ENCODE measurements at regions not wholly inside any gene's neighbourhood (a gene's known extent, or its start where the extent isn't known, plus 50 kb on each side); places are given as distances from the start of the nearest gene placed in this dataset.

GRCh38 chr16:13634959-13635358 is 285.0 kb upstream of the ERCC4 start:
- H3K27me3 ChIP-seq (ENCODE audit: low read depth): no peaks in the 10 kb centered on the region
- no peak for ATAC-seq
- intact Hi-C loops (cut with DNase I): no loop called here

GRCh38 chr16:13638218-13638617 is 281.7 kb upstream of the ERCC4 start:
- Histone ChIP-seq H3K4me1 (no peaks in the 10 kb centered on the region), H3K27me3 (ENCODE audit: low read depth) (no peaks in the 10 kb centered on the region), H3K4me3 (no peak overlapping the region), H3K36me3 (no peaks in the 10 kb centered on the region), H3K27ac (no peak overlapping the region), H3K9me3 (no peaks in the 10 kb centered on the region)
- no peak for TF ChIP-seq CTCF (IDR thresholded peaks at IDR 0.05)
- DNase-seq (no peak), ATAC-seq (no peak)
- intact Hi-C loops (cut with DNase I): no loop called here

More at GRCh38 chr16:13634959-13635358, 285.0 kb upstream of the ERCC4 start:
- DNase-seq: no peak
- Histone ChIP-seq H3K4me1 (no peaks in the 10 kb centered on the region), H3K4me3 (no peak overlapping the region), H3K36me3 (no peaks in the 10 kb centered on the region), H3K27ac (no peak overlapping the region), H3K9me3 (no peaks in the 10 kb centered on the region)
- no peak for TF ChIP-seq CTCF (IDR thresholded peaks at IDR 0.05)

GRCh38 chr16:13643412-13643811 is 276.5 kb upstream of the ERCC4 start:
- H3K36me3 ChIP-seq: no peaks in the 10 kb centered on the region
- H3K9me3 ChIP-seq: no peaks in the 10 kb centered on the region
- intact Hi-C loops (cut with DNase I): no loop called here
- H3K27me3 ChIP-seq (ENCODE audit: low read depth): no peaks in the 10 kb centered on the region
- H3K27ac ChIP-seq: no peak overlapping the region
- no peak for TF ChIP-seq CTCF (IDR thresholded peaks at IDR 0.05)
- no peak overlapping the region for H3K4me3 ChIP-seq
- ATAC-seq (no peak), DNase-seq (no peak)
- H3K4me1 ChIP-seq: no peaks in the 10 kb centered on the region

GRCh38 chr16:13645601-13646245 is 274.2 kb upstream of the ERCC4 start:
- no peaks in the 10 kb centered on the region for H3K36me3 ChIP-seq
- no peaks in the 10 kb centered on the region for H3K4me1 ChIP-seq
- ATAC-seq (no peak), DNase-seq (no peak)
- no peaks in the 10 kb centered on the region for H3K9me3 ChIP-seq
- no peaks in the 10 kb centered on the region for H3K27me3 ChIP-seq (ENCODE audit: low read depth)
- intact Hi-C loops (cut with DNase I): no loop called here
- no peak overlapping the region for H3K4me3 ChIP-seq
- H3K27ac ChIP-seq: no peak overlapping the region
- no peak for TF ChIP-seq CTCF (IDR thresholded peaks at IDR 0.05)

- H3K27me3 ChIP-seq (ENCODE audit: low read depth): no peaks in the 10 kb centered on the region
- H3K9me3 ChIP-seq: no peaks in the 10 kb centered on the region
- no peak overlapping the region for H3K27ac ChIP-seq
- intact Hi-C loops (cut with DNase I): no loop called here
- no peaks in the 10 kb centered on the region for H3K36me3 ChIP-seq
- DNase-seq: no peak
- no peaks in the 10 kb centered on the region for H3K4me1 ChIP-seq
- H3K4me3 ChIP-seq: no peak overlapping the region
- no peak for TF ChIP-seq CTCF (IDR thresholded peaks at IDR 0.05)
- ATAC-seq: no peak
Measured at GRCh38 chr16:13660807-13661206, 259.1 kb upstream of the ERCC4 start.
